H9 (cell line): ENCODE measurements at regions not wholly inside any gene's neighbourhood (a gene's known extent, or its start where the extent isn't known, plus 50 kb on each side); places are given as distances from the start of the nearest gene placed in this dataset.

ENCODE experiments used
- DNase-seq: peaks from one replicate; pipeline ENCODE4 v3.0.0-alpha.2; 2017
- H2AFZ ChIP-seq: one replicate; pipeline ENCODE4 v1.6.1; 2013; ENCODE audit warnings: mild to moderate bottlenecking, low read length, control low read depth, moderate library complexity
- H2AK5ac ChIP-seq: 2 replicates; pipeline ENCODE4 v1.6.1; 2013; ENCODE audit warnings: low read length, control low read depth, mixed read lengths; ENCODE audit not compliant: insufficient read length
- H2BK120ac ChIP-seq: one replicate; pipeline ENCODE4 v1.6.1; 2013; ENCODE audit warnings: low read depth, mild to moderate bottlenecking, low read length, control low read depth, inconsistent platforms; ENCODE audit not compliant: poor library complexity, severe bottlenecking
- H2BK12ac ChIP-seq: 2 replicates; pipeline ENCODE4 v1.6.1; 2013; ENCODE audit warnings: low read length, control low read depth, mixed read lengths, low read depth; ENCODE audit not compliant: insufficient read length
- H2BK15ac ChIP-seq: 2 replicates; pipeline ENCODE4 v1.6.1; 2013; ENCODE audit warnings: low read depth, low read length, control low read depth
- H2BK20ac ChIP-seq: one replicate; pipeline ENCODE4 v1.6.1; 2013; ENCODE audit warnings: low read depth, mild to moderate bottlenecking, low read length, control low read depth, inconsistent platforms; ENCODE audit not compliant: poor library complexity, severe bottlenecking
- H2BK5ac ChIP-seq: 2 replicates; pipeline ENCODE4 v1.6.1; 2013; ENCODE audit warnings: low read length, control low read depth, mixed read lengths; ENCODE audit not compliant: insufficient read length
- H3K14ac ChIP-seq: 2 replicates; pipeline ENCODE4 v1.6.1; 2013; ENCODE audit warnings: low read length, control low read depth; ENCODE audit not compliant: insufficient read depth
- H3K18ac ChIP-seq: 2 replicates; pipeline ENCODE4 v1.6.1; 2013; ENCODE audit warnings: low read depth, mild to moderate bottlenecking, mixed read lengths, low read length, control low read depth; ENCODE audit not compliant: insufficient read length
- H3K23ac ChIP-seq: 2 replicates; pipeline ENCODE4 v1.6.1; 2013; ENCODE audit warnings: low read length, control low read depth, mixed read lengths, low read depth; ENCODE audit not compliant: insufficient read length
- H3K23me2 ChIP-seq: 2 replicates; pipeline ENCODE4 v1.6.1; 2013; ENCODE audit warnings: low read depth, mild to moderate bottlenecking, mixed read lengths, low read length, control low read depth; ENCODE audit not compliant: insufficient read length, poor library complexity, severe bottlenecking
- H3K27ac ChIP-seq: 2 replicates; pipeline ENCODE4 v1.5.1; 2013; ENCODE audit warnings: low read length, control low read depth, mixed read lengths, low read depth; ENCODE audit not compliant: insufficient read length
- H3K27me3 ChIP-seq: 2 replicates; pipeline ENCODE4 v1.6.1; 2013; ENCODE audit warnings: low read length, control low read depth, inconsistent platforms; ENCODE audit not compliant: insufficient read depth
- H3K4ac ChIP-seq: 2 replicates; pipeline ENCODE4 v1.6.1; 2013; ENCODE audit warnings: low read depth, mild to moderate bottlenecking, control low read depth, inconsistent platforms, low read length, moderate library complexity
- H3K4me1 ChIP-seq: 2 replicates; pipeline ENCODE4 v1.6.1; 2013; ENCODE audit warnings: low read length, control low read depth, inconsistent platforms; ENCODE audit not compliant: insufficient read depth
- H3K4me2 ChIP-seq: 2 replicates; pipeline ENCODE4 v1.6.1; 2013; ENCODE audit warnings: low read length, control low read depth, mixed read lengths; ENCODE audit not compliant: insufficient read length, insufficient read depth
- H3K56ac ChIP-seq: 2 replicates; pipeline ENCODE4 v1.6.1; 2013; ENCODE audit warnings: low read depth, mild to moderate bottlenecking, mixed read lengths, low read length, control low read depth; ENCODE audit not compliant: insufficient read length
- H3K79me1 ChIP-seq: 2 replicates; pipeline ENCODE4 v1.6.1; 2013; ENCODE audit warnings: low read depth, mild to moderate bottlenecking, moderate library complexity, low read length, control low read depth, inconsistent platforms; ENCODE audit not compliant: insufficient read depth, poor library complexity, severe bottlenecking
- H3K79me2 ChIP-seq: 2 replicates; pipeline ENCODE4 v1.6.1; 2013; ENCODE audit warnings: low read length, control low read depth, inconsistent platforms; ENCODE audit not compliant: insufficient read depth
- H3K9ac ChIP-seq: 2 replicates; pipeline ENCODE4 v1.6.1; 2013; ENCODE audit warnings: low read length, control low read depth, mixed read lengths; ENCODE audit not compliant: insufficient read length; ENCODE audit errors: extremely low read depth
- H3K9me3 ChIP-seq: one replicate; pipeline ENCODE4 v1.6.1; 2013; ENCODE audit warnings: low read depth, low read length, inconsistent platforms; ENCODE audit not compliant: control insufficient read depth
- H3T11ph ChIP-seq: one replicate; pipeline ENCODE4 v1.6.1; 2013; ENCODE audit warnings: mild to moderate bottlenecking, low read length, control low read depth, inconsistent platforms
- H4K20me1 ChIP-seq: one replicate; pipeline ENCODE4 v1.6.1; 2013; ENCODE audit not compliant: control insufficient read depth, insufficient read length, insufficient read depth
- H4K5ac ChIP-seq: 2 replicates; pipeline ENCODE4 v1.6.1; 2013; ENCODE audit warnings: low read depth, mild to moderate bottlenecking, mixed read lengths, low read length, control low read depth; ENCODE audit not compliant: insufficient read length
- H4K8ac ChIP-seq: replicated peaks from 2 replicates; pipeline ENCODE4 v1.6.1; 2013; ENCODE audit warnings: low read length, control low read depth, mixed read lengths, low read depth; ENCODE audit not compliant: insufficient read length
- H4K91ac ChIP-seq: 2 replicates; pipeline ENCODE4 v1.6.1; 2013; ENCODE audit warnings: low read depth, mild to moderate bottlenecking, moderate library complexity, mixed read lengths, low read length, control low read depth; ENCODE audit not compliant: insufficient read length
- H3K27ac Mint-ChIP-seq, 3 experiments: 2 replicates in 2 of 3; 3 replicates in 1 of 3; pipeline ENCODE4 v1.8.0; 2020 to 2021; ENCODE audit warnings: mixed read lengths in 3 of 3, mild to moderate bottlenecking in 1 of 3, moderate library complexity in 1 of 3
- H3K27me3 Mint-ChIP-seq: 2 replicates; pipeline ENCODE4 v1.8.0; 2021; ENCODE audit warnings: low read depth, mild to moderate bottlenecking, moderate library complexity, mixed read lengths
- H3K36me3 Mint-ChIP-seq, 3 experiments: 2 replicates in 2 of 3; 3 replicates in 1 of 3; pipeline ENCODE4 v1.8.0; 2020 to 2021; ENCODE audit warnings: low read depth in 3 of 3, mixed read lengths in 3 of 3; ENCODE audit not compliant: insufficient read depth in 1 of 3
- H3K4me1 Mint-ChIP-seq, 2 experiments: 2 replicates each; pipeline ENCODE4 v1.8.0; 2020; ENCODE audit warnings: mixed read lengths in 2 of 2
- H3K4me3 Mint-ChIP-seq, 2 experiments: 2 replicates in 1 of 2; 3 replicates in 1 of 2; pipeline ENCODE4 v1.8.0; 2020 to 2021; ENCODE audit warnings: mild to moderate bottlenecking in 2 of 2, mixed read lengths in 2 of 2, moderate library complexity in 1 of 2
- H3K9me3 Mint-ChIP-seq, 2 experiments: 2 replicates in 1 of 2; 3 replicates in 1 of 2; pipeline ENCODE4 v1.8.0; 2020; ENCODE audit warnings: mild to moderate bottlenecking in 2 of 2, mixed read lengths in 2 of 2, moderate library complexity in 1 of 2
- WGBS: extraction: QIAGEN DNeasy Blood & Tissue Kit; methylation state at CpG from one replicate; pipeline ENCODE4 v1.1.7; 2013; ENCODE audit warnings: missing lambda C conversion rate, low lambda C conversion rate, mixed read lengths; ENCODE audit not compliant: insufficient read length; ENCODE audit errors: extremely low coverage; 5-methylcytosine and 5-hydroxymethylcytosine counted together
- TF ChIP-seq, protein P1 (sequence below): fragments of 200-600 bp; sonication (generic); conservative IDR thresholded peaks from 3 replicates; pipeline ENCODE4 v1.8.0; 2021; ENCODE audit warnings: antibody characterized with exemption, mild to moderate bottlenecking

DNA sequence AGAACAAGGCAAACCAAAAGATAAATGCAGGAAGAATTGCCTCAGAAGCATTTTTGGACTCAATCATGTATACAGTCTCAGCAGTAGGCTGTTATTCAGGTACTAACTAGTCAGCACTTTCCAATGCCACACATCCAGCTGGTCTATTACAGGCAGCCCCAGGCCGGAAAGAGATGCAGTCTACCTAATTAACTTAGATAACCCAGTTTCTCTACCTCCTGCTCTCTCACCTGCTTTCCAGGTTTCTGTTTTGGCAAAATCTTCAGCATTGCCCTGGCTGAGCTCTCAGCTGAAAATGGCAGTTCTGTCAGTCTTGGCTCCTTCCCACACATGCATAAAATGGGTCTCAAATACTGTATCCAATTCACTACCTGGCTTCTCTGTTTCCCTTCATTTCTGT, 101.3 kb upstream of the UFL1 start:
- H3K56ac ChIP-seq, result no peak overlapping the region
- H2AFZ ChIP-seq, result no peak overlapping the region
- H3K4ac ChIP-seq, result no peak overlapping the region
- no peaks in the 10 kb centered on the region for H3K79me2 ChIP-seq
- no peaks in the 10 kb centered on the region for H3K27me3 ChIP-seq
- no peak for DNase-seq
- Mint-ChIP-seq H3K9me3 (peaks cover 16 to 21% of the 10 kb centered on the region in 2 experiments), H3K27ac (no peak overlapping the region), H3K4me3 (no peak overlapping the region), H3K4me1 (peaks cover 12 to 16% of the 10 kb centered on the region in 2 experiments), H3K27me3 (no peaks in the 10 kb centered on the region), H3K36me3 (peaks cover 8 to 21% (median 9%) of the 10 kb centered on the region in 3 experiments)
- no peak overlapping the region for H2BK20ac ChIP-seq
- H2BK5ac ChIP-seq, result no peak overlapping the region
- H3K4me2 ChIP-seq, result no peak overlapping the region
- no peaks in the 10 kb centered on the region for H3K79me1 ChIP-seq
- H2BK120ac ChIP-seq, result no peak overlapping the region
- H3K9ac ChIP-seq, result no peak overlapping the region
- H2BK15ac ChIP-seq, result no peak overlapping the region
- H3K18ac ChIP-seq, result no peak overlapping the region
- no peak overlapping the region for H3K27ac ChIP-seq
- H3K23me2 ChIP-seq, result no peaks in the 10 kb centered on the region
- WGBS, result no CpG with 5 or more reads among the region's 1 CpG
- no peak overlapping the region for H3T11ph ChIP-seq
- no peaks in the 10 kb centered on the region for H3K9me3 ChIP-seq
- H4K5ac ChIP-seq, result no peak overlapping the region
- no peak overlapping the region for H2AK5ac ChIP-seq
- H4K91ac ChIP-seq, result no peak overlapping the region
- TF ChIP-seq, protein P1, sequence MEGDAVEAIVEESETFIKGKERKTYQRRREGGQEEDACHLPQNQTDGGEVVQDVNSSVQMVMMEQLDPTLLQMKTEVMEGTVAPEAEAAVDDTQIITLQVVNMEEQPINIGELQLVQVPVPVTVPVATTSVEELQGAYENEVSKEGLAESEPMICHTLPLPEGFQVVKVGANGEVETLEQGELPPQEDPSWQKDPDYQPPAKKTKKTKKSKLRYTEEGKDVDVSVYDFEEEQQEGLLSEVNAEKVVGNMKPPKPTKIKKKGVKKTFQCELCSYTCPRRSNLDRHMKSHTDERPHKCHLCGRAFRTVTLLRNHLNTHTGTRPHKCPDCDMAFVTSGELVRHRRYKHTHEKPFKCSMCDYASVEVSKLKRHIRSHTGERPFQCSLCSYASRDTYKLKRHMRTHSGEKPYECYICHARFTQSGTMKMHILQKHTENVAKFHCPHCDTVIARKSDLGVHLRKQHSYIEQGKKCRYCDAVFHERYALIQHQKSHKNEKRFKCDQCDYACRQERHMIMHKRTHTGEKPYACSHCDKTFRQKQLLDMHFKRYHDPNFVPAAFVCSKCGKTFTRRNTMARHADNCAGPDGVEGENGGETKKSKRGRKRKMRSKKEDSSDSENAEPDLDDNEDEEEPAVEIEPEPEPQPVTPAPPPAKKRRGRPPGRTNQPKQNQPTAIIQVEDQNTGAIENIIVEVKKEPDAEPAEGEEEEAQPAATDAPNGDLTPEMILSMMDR, result no peak
- H4K8ac ChIP-seq, result no peak overlapping the region
- no peak overlapping the region for H3K23ac ChIP-seq
- no peaks in the 10 kb centered on the region for H4K20me1 ChIP-seq
- H3K14ac ChIP-seq, result no peak overlapping the region
- 0 out of 2 replicates have a peak, but pooled peaks cover 1% of the 10 kb centered on the region for H3K4me1 ChIP-seq
- H2BK12ac ChIP-seq, result no peak overlapping the region
